ENCODE measurements at regions not wholly inside any gene's neighbourhood (a gene's known extent, or its start where the extent isn't known, plus 50 kb on each side); places are given as distances from the start of the nearest gene placed in this dataset.
"Not testable (repeated sequence)": the region's sequence is repeated elsewhere in the genome, so short reads cannot be mapped to it uniquely, and the experiment has no call there.

- DNase-seq (ENCODE audit: low spot score) = peak; percentile 26
These were observed 51.9 kb upstream of the PTPRJ start for GRCh38 chr11:47928426-47928825.

DNA sequence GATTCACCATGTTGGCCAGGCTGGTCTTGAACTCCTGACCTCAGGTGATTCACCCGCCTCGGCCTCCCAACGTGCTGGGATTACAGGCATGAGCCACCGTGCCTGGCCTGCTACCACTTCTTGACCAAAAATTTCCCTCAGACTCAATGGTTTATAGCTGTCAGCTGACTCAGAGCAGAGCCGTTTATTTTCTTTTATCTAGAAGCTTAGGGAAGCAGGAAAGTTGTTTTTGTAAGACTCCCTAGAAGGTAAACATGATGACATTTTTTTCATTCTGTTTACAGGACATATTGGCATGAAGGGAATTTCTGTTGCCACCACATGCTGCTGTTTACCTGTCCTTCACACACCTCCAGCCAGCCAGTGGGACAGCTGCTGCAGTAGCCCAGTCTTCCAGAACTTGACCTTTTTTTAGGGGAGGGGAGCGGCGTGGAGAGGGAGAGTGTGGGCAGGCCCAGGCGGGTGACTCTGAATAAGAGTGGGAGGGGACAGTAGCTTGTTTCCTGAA, 56.1 kb upstream of the PTPRJ start:
- DNase-seq (ENCODE audit: low spot score) = no peak

DNA sequence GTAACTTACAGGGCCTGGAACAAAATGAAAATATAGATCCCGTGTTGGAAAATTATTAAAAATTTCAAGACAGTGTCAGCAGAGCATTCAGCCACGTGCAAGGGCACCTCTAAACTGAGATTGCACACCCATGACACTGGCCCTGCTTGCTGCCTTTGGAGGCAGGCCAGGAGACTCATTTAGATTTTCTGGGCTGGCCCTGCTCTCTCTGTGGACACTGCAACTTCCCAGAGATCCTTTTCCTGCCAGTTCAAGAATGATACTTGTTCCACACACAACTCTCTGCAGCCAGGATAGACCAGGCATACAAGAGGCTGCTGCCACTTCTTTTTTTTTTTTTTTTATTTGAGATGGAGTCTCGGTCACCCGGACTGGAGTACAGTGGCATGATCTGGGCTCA, 56.7 kb upstream of the PTPRJ start:
- DNase-seq (ENCODE audit: low spot score) = no peak

DNA sequence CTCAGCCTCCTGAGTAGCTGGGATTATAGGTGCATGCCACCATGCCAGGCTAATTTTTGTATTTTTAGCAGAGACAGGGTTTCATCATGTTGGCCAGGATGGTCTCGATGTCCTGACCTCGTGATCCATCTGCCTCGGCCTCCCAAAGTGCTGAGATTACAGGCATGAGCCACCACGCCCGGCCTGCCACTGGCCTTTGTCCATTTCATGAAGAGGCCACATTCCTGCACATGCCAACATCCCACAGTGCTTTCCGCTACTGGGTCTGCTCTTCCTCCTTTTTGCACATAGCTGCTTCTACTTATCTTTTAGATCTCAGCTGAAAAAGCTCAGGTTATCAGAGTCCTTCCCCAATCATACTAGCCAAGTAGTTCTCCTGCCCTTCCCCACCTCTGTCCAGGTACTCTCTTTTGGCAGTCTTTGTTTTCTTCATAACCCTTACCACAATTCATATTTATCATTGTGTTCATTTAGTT, 59.2 kb upstream of the PTPRJ start:
- not testable (repeated sequence) for DNase-seq (ENCODE audit: low spot score)

GRCh38 chr11:47918882-47919495, 61.4 kb upstream of the PTPRJ start:
- no peak for DNase-seq (ENCODE audit: low spot score)

DNA sequence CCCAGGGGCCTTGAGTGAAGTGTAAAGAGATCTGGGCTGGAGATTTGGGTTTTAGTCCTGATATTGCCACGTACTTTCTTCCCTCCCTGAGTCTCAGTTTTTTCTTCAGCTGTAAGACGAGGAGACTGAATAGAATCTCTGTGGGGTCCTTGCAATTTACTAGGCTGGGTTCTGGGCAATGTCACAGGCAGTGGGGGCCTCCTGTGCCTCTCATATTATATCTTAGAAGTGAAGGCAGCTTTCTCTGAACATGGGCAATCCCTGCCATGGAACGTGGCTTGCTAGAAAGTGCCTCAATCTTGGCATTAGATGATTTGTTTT, 62.0 kb upstream of the PTPRJ start:
- DNase-seq (ENCODE audit: low spot score) = no peak

DNA sequence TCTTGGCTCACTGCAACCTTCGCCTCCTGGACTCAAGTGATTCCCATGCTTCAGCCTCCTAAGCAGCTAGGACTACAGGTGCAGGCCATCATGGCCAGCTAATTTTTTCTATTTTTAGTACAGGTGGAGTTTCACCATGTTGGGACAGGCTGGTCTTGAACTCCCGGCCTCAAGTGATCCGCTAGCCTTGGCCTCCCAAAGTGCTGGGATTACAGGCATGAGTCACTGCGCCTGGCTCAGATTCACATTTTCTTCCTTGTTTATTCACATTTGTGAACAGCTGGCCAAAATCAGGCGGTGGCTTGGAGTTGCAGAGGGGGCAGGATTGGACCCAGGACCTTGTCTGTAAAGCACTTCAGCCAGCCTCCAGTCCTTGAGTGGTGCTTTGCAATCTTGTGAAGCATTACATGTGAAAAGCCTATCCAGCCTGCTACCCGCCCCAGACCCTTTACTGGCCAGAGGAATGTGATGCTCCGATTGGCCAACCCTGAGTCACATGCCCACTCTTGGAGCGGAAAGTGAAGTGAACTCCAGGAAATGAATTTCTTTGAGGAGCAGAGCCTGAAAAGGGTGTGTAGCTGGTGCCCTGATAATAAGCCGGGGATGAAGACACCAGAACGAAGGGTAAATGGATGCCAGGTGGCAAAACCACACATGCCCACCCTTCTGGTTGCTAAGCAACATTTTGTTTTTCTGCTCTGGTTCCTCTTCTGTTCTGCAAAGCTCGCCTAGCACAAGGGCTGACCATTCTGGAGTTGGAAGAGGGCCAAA, 62.6 kb upstream of the PTPRJ start:
- peak; percentile 49 for DNase-seq (ENCODE audit: low spot score)

- DNase-seq (ENCODE audit: low spot score) = no peak
These were observed 64.0 kb upstream of the PTPRJ start for GRCh38 chr11:47916361-47916841.

- no peak for DNase-seq (ENCODE audit: low spot score)
These were observed 64.6 kb upstream of the PTPRJ start for GRCh38 chr11:47915783-47916182.

GRCh38 chr11:47915374-47915773, 65.0 kb upstream of the PTPRJ start:
- DNase-seq (ENCODE audit: low spot score) = no peak

DNA sequence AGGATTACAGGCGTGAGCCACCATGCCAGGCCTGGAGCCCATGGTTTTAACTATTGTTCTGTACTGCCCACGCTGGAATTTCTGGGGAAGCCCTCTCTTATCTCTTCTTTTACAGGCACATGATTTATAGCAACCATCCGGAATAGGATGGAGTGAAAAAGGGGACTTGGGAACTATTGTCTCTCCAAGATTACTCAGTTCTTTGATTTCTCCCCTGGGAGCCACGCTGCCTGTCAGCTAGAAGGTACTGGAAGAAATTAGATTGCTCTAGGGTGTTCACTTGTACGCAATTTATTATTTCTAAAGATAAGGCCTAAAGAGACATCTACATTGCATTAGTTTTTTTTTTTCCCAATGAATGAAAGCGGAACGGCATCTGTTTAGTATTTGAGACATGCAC, 65.6 kb upstream of the PTPRJ start:
- no peak for DNase-seq (ENCODE audit: low spot score)

- no peak for DNase-seq (ENCODE audit: low spot score)
These were observed 65.5 kb upstream of the NUP160 start for GRCh38 chr11:47913529-47914244.

DNA sequence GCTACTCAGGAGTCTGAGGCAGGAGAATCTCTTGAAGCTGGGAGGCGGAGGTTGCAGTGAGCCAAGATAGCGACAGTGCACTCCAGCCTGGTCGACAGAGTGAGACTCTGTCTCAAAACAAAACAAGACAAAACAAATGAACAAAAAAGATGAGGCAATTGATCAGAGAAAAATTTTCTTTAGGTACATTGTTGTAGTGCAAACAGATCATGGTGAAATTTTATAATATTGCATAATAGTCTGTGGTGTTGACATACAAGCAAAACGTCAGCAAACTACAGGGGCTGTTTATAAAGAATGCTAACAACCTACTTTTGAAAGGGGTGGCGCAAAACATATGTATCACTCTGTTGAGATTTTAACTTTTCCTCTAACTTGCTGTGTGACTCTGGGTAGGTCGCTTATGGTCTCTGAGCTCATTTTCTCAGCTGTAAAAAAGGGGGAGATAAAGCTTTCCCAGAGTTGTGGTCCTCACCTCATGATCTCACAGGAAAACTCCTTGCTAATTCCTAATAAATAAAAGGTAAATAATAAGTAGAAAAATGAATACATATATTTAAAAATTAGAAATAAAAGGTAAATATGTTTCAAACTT, 64.8 kb upstream of the NUP160 start:
- DNase-seq (ENCODE audit: low spot score) = no peak

- no peak for DNase-seq (ENCODE audit: low spot score)
These were observed 63.0 kb upstream of the NUP160 start for GRCh38 chr11:47911149-47911548.

- DNase-seq (ENCODE audit: low spot score) = no peak
These were observed 60.0 kb upstream of the NUP160 start for GRCh38 chr11:47908198-47908597.

GRCh38 chr11:47907499-47907898, 59.3 kb upstream of the NUP160 start:
- DNase-seq (ENCODE audit: low spot score) = no peak

DNA sequence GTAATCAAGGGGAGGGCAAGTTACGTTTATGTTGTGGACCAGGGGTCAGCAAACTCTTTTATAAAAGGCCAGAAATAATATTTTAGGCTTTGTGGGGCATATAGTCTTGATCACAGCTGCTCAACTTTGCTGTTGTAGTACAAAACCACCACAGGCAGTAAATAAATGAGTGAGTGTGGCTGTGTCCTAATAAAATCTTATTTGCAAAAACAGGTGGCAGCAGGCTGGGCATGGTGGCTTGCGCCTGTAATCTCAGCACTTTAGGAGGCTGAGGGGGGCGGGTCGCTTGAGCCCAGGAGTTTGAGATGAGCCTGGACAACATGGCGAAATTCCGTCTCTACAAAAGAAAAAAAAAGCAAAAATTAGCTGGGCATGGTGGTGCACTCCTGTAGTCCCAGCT, 57.9 kb upstream of the NUP160 start:
- no peak for DNase-seq (ENCODE audit: low spot score)

DNA sequence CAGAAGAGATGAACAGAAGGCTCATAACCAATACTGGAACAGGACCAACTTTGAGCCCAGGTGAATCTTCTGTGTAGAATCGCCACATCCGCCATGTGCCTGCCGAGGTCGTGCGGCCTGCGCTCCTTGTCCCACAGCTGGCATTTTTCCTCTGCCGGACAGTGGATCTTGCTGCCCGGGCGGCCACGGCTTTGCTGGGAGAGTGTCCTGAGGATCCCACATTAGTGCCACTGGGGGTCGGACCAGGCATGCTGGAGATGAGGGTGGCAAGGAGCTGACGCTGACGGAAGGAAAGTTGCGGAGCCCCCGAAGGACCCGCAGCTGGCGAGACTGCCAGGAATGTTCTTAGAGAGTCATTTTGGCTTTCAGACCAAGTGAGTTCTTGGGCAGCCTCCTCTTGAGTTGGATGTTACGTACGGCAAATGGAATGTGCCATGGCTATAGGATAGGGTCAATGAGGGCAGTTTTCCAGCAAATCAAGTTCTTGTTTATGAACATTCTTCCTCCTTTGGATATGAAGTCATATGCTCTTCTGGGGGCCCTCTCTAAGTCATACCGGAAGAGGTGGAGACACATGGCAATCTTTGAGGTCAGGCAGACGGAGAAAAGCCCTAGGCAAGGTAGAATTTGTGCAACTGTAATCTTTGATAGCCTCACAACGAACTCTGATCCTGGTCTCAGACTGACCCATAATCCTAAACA, 57.4 kb upstream of the NUP160 start:
- no peak for DNase-seq (ENCODE audit: low spot score)

- no peak for DNase-seq (ENCODE audit: low spot score)
These were observed 56.7 kb upstream of the NUP160 start for GRCh38 chr11:47904808-47905207.

DNA sequence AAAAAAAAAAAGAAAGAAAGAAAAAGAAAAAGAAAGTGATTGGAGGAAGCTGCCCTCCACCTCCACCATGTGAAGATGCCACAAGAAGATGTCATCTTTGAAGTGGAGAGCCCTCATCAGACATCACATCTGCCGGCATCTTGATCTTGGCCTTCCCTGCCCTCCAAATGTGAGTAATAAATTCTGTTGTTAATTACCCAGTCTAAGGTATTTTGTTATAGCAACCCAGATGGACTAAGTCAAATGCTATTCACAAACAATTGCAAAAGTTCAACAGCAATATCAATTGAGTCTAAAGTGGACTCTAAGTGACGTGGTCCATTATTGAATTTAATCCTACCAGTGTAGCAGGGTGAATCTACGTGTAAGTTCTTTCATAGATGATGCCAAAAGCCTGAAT, 55.9 kb upstream of the NUP160 start:
- DNase-seq (ENCODE audit: low spot score) = no peak

DNA sequence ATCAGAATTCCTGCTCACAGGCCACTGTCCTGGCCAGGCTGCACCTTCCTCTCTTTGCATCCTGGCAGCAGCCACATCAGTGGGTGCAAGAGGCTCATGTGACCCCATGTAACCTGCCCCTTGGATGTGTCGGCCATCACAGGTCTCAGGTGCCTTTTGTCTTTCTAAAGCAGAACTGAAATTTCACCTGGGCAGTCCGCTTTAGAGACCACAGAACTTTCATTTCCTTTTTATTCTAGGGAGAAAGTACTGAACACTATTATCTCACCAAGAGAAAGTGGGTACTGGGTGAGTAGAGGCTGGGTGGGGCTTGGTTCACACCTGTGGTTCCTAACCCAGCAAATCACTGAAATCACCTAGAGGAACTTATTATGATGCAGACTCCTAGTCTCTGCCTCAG, 51.7 kb upstream of the NUP160 start:
- DNase-seq (ENCODE audit: low spot score) = no peak
